ENCODE measurements at regions not wholly inside any gene's neighbourhood (a gene's known extent, or its start where the extent isn't known, plus 50 kb on each side); places are given as distances from the start of the nearest gene placed in this dataset.

DNA sequence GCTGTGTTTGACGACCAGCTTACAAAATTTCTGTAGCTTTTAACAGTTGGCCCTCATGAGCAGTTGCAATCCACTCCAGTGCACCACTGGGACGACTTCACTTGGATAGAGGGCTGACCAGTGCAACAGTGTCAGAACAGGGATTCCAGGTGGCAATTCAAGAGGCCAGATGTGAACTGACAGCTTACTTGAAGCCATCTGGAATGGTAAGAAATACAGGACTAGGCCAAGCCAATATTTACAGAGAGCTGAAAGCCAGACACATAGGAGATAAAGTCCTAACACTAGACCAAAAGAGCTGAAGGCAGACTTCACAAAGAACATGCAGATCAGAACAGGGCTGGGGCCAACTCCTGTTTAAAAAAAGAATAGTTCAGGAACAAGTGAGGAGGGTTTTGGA is 93.5 kb upstream of the NFIA start:
- TF ChIP-seq ZNF423 (CRISPR knock-in tag; IDR thresholded peaks at IDR 0.05) (no peak), KAT7 (CRISPR knock-in tag; IDR thresholded peaks at IDR 0.05; ENCODE audit: borderline replicate concordance) (no peak), ELF4 (CRISPR knock-in tag; IDR thresholded peaks at IDR 0.05; ENCODE audit: low read depth) (no peak), SMAD3 (CRISPR knock-in tag; IDR thresholded peaks at IDR 0.05; ENCODE audit: borderline replicate concordance) (no peak), SOX15 (CRISPR knock-in tag; IDR thresholded peaks at IDR 0.05) (no peak), TCF7 (CRISPR knock-in tag; IDR thresholded peaks at IDR 0.05; ENCODE audit: low read depth) (no peak), NFATC4 (CRISPR knock-in tag; IDR thresholded peaks at IDR 0.05) (no peak), ETV6 (CRISPR knock-in tag; IDR thresholded peaks at IDR 0.05) (no peak), NR2C2 (CRISPR knock-in tag; IDR thresholded peaks at IDR 0.05) (no peak), NR1H2 (CRISPR knock-in tag; IDR thresholded peaks at IDR 0.05) (no peak)
- TF ChIP-seq, protein P1, sequence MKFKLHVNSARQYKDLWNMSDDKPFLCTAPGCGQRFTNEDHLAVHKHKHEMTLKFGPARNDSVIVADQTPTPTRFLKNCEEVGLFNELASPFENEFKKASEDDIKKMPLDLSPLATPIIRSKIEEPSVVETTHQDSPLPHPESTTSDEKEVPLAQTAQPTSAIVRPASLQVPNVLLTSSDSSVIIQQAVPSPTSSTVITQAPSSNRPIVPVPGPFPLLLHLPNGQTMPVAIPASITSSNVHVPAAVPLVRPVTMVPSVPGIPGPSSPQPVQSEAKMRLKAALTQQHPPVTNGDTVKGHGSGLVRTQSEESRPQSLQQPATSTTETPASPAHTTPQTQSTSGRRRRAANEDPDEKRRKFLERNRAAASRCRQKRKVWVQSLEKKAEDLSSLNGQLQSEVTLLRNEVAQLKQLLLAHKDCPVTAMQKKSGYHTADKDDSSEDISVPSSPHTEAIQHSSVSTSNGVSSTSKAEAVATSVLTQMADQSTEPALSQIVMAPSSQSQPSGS (CRISPR knock-in tag; IDR thresholded peaks at IDR 0.05; ENCODE audit: borderline replicate concordance, low read depth) = no peak
- TF ChIP-seq, protein P2, sequence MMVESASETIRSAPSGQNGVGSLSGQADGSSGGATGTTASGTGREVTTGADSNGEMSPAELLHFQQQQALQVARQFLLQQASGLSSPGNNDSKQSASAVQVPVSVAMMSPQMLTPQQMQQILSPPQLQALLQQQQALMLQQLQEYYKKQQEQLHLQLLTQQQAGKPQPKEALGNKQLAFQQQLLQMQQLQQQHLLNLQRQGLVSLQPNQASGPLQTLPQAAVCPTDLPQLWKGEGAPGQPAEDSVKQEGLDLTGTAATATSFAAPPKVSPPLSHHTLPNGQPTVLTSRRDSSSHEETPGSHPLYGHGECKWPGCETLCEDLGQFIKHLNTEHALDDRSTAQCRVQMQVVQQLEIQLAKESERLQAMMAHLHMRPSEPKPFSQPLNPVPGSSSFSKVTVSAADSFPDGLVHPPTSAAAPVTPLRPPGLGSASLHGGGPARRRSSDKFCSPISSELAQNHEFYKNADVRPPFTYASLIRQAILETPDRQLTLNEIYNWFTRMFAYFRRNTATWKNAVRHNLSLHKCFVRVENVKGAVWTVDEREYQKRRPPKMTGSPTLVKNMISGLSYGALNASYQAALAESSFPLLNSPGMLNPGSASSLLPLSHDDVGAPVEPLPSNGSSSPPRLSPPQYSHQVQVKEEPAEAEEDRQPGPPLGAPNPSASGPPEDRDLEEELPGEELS (CRISPR knock-in tag; IDR thresholded peaks at IDR 0.05) = no peak
- TF ChIP-seq, protein P3, sequence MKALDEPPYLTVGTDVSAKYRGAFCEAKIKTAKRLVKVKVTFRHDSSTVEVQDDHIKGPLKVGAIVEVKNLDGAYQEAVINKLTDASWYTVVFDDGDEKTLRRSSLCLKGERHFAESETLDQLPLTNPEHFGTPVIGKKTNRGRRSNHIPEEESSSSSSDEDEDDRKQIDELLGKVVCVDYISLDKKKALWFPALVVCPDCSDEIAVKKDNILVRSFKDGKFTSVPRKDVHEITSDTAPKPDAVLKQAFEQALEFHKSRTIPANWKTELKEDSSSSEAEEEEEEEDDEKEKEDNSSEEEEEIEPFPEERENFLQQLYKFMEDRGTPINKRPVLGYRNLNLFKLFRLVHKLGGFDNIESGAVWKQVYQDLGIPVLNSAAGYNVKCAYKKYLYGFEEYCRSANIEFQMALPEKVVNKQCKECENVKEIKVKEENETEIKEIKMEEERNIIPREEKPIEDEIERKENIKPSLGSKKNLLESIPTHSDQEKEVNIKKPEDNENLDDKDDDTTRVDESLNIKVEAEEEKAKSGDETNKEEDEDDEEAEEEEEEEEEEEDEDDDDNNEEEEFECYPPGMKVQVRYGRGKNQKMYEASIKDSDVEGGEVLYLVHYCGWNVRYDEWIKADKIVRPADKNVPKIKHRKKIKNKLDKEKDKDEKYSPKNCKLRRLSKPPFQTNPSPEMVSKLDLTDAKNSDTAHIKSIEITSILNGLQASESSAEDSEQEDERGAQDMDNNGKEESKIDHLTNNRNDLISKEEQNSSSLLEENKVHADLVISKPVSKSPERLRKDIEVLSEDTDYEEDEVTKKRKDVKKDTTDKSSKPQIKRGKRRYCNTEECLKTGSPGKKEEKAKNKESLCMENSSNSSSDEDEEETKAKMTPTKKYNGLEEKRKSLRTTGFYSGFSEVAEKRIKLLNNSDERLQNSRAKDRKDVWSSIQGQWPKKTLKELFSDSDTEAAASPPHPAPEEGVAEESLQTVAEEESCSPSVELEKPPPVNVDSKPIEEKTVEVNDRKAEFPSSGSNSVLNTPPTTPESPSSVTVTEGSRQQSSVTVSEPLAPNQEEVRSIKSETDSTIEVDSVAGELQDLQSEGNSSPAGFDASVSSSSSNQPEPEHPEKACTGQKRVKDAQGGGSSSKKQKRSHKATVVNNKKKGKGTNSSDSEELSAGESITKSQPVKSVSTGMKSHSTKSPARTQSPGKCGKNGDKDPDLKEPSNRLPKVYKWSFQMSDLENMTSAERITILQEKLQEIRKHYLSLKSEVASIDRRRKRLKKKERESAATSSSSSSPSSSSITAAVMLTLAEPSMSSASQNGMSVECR (CRISPR knock-in tag; IDR thresholded peaks at IDR 0.05; ENCODE audit: borderline replicate concordance) = no peak
- TF ChIP-seq, protein P4, sequence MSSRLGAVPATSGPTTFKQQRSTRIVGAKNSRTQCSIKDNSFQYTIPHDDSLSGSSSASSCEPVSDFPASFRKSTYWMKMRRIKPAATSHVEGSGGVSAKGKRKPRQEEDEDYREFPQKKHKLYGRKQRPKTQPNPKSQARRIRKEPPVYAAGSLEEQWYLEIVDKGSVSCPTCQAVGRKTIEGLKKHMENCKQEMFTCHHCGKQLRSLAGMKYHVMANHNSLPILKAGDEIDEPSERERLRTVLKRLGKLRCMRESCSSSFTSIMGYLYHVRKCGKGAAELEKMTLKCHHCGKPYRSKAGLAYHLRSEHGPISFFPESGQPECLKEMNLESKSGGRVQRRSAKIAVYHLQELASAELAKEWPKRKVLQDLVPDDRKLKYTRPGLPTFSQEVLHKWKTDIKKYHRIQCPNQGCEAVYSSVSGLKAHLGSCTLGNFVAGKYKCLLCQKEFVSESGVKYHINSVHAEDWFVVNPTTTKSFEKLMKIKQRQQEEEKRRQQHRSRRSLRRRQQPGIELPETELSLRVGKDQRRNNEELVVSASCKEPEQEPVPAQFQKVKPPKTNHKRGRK (CRISPR knock-in tag; IDR thresholded peaks at IDR 0.05; ENCODE audit: borderline replicate concordance) = no peak
- TF ChIP-seq, protein P5, sequence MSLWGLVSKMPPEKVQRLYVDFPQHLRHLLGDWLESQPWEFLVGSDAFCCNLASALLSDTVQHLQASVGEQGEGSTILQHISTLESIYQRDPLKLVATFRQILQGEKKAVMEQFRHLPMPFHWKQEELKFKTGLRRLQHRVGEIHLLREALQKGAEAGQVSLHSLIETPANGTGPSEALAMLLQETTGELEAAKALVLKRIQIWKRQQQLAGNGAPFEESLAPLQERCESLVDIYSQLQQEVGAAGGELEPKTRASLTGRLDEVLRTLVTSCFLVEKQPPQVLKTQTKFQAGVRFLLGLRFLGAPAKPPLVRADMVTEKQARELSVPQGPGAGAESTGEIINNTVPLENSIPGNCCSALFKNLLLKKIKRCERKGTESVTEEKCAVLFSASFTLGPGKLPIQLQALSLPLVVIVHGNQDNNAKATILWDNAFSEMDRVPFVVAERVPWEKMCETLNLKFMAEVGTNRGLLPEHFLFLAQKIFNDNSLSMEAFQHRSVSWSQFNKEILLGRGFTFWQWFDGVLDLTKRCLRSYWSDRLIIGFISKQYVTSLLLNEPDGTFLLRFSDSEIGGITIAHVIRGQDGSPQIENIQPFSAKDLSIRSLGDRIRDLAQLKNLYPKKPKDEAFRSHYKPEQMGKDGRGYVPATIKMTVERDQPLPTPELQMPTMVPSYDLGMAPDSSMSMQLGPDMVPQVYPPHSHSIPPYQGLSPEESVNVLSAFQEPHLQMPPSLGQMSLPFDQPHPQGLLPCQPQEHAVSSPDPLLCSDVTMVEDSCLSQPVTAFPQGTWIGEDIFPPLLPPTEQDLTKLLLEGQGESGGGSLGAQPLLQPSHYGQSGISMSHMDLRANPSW (CRISPR knock-in tag; conservative IDR thresholded peaks at IDR 0.05; ENCODE audit: low read depth) = no peak
- TF ChIP-seq, protein P6, sequence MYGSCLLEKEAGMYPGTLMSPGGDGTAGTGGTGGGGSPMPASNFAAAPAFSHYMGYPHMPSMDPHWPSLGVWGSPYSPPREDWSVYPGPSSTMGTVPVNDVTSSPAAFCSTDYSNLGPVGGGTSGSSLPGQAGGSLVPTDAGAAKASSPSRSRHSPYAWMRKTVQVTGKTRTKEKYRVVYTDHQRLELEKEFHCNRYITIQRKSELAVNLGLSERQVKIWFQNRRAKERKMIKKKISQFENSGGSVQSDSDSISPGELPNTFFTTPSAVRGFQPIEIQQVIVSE (CRISPR knock-in tag; IDR thresholded peaks at IDR 0.05; ENCODE audit: borderline replicate concordance) = no peak
- TF ChIP-seq, protein P7, sequence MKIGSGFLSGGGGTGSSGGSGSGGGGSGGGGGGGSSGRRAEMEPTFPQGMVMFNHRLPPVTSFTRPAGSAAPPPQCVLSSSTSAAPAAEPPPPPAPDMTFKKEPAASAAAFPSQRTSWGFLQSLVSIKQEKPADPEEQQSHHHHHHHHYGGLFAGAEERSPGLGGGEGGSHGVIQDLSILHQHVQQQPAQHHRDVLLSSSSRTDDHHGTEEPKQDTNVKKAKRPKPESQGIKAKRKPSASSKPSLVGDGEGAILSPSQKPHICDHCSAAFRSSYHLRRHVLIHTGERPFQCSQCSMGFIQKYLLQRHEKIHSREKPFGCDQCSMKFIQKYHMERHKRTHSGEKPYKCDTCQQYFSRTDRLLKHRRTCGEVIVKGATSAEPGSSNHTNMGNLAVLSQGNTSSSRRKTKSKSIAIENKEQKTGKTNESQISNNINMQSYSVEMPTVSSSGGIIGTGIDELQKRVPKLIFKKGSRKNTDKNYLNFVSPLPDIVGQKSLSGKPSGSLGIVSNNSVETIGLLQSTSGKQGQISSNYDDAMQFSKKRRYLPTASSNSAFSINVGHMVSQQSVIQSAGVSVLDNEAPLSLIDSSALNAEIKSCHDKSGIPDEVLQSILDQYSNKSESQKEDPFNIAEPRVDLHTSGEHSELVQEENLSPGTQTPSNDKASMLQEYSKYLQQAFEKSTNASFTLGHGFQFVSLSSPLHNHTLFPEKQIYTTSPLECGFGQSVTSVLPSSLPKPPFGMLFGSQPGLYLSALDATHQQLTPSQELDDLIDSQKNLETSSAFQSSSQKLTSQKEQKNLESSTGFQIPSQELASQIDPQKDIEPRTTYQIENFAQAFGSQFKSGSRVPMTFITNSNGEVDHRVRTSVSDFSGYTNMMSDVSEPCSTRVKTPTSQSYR (CRISPR knock-in tag; IDR thresholded peaks at IDR 0.05) = no peak
- TF ChIP-seq, protein P8, sequence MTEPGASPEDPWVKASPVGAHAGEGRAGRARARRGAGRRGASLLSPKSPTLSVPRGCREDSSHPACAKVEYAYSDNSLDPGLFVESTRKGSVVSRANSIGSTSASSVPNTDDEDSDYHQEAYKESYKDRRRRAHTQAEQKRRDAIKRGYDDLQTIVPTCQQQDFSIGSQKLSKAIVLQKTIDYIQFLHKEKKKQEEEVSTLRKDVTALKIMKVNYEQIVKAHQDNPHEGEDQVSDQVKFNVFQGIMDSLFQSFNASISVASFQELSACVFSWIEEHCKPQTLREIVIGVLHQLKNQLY (CRISPR knock-in tag; IDR thresholded peaks at IDR 0.05) = no peak
- TF ChIP-seq, protein P9, sequence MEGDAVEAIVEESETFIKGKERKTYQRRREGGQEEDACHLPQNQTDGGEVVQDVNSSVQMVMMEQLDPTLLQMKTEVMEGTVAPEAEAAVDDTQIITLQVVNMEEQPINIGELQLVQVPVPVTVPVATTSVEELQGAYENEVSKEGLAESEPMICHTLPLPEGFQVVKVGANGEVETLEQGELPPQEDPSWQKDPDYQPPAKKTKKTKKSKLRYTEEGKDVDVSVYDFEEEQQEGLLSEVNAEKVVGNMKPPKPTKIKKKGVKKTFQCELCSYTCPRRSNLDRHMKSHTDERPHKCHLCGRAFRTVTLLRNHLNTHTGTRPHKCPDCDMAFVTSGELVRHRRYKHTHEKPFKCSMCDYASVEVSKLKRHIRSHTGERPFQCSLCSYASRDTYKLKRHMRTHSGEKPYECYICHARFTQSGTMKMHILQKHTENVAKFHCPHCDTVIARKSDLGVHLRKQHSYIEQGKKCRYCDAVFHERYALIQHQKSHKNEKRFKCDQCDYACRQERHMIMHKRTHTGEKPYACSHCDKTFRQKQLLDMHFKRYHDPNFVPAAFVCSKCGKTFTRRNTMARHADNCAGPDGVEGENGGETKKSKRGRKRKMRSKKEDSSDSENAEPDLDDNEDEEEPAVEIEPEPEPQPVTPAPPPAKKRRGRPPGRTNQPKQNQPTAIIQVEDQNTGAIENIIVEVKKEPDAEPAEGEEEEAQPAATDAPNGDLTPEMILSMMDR (IDR thresholded peaks at IDR 0.05) = no peak
- Mint-ChIP-seq H3K9me3 (no peaks in the 10 kb centered on the region), H3K36me3 (no peaks in the 10 kb centered on the region), H3K27me3 (ENCODE audit: low read depth) (no peaks in the 10 kb centered on the region; the same call in 1 of the 2 replicates), H3K4me1 (peaks cover 15% of the 10 kb centered on the region), H3K4me3 (no peak overlapping the region), H3K27ac (no peak overlapping the region)
- CTCF ChIA-PET = interaction anchor here (1.7 kb wide), 1 partner anchor 54 kb away, joined by 4 read pairs; no protein-coding TSS in a partner anchor
- POLR2A ChIA-PET = no interaction called here
- DNase-seq (ENCODE audit: low spot score) (no peak), ATAC-seq (no peak)
